ENCODE measurements at regions not wholly inside any gene's neighbourhood (a gene's known extent, or its start where the extent isn't known, plus 50 kb on each side); places are given as distances from the start of the nearest gene placed in this dataset.

DNA sequence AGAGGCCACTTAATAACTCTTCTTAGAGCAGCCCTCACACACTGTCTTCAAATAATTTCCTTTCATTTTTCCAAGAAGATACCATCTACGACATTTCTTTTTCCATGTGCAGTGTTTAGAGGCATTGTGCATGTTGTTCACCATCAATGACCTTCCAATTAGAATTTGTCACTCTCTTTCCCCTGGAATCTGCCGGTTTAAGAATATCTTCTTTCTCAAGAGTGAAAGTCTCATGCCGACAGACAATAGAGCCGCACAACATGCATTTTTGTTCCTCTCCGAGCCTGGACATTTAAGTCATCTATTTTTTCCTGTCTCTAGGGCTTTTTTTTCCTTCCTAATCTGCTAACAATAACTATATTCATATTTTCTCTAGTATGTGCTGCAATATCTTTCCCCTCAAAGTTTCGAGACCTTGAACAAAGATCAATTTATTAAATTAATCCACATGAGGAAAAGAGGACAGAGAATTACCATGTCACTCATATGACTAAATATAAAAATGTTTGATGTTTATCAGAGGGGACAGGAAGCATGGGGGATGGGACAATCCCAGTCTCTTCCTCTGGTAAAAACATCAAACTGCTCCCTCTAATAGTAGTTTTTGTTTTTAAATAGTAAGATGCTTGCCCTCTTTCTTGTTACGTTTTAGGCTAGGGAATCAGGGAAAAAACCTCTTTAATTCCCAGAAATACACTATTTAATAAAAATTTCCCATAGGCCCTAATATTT lies 893.4 kb downstream of the C6orf118 start:
- in situ Hi-C loops (cut with MboI) (no loop called here), intact Hi-C loops (cut with micrococcal nuclease) (loop anchor here (5.0 kb wide), 1 partner anchor 69 kb away; no protein-coding TSS in a partner anchor)
- Histone ChIP-seq H3K27me3 (ENCODE audit: control insufficient read depth in 2 of 2, insufficient read depth in 2 of 2, low read length in 2 of 2) (no peaks in the 10 kb centered on the region), H3K9me1 (ENCODE audit: control insufficient read depth, insufficient read depth, low read length) (no peaks in the 10 kb centered on the region), H4K20me1 (replicated peaks; ENCODE audit: control insufficient read depth, insufficient read depth, low read length) (no peaks in the 10 kb centered on the region), H3K27ac (ENCODE audit: extremely low read depth, low read depth, low read length) (peak overlapping the region; percentile 40; the same call in 1 of the 3 replicates), H3K4me3 (no peak overlapping the region), H3K9me3 (replicated peaks; ENCODE audit: control insufficient read depth, insufficient read depth, low read depth, low read length) (no peaks in the 10 kb centered on the region), H3K79me2 (ENCODE audit: control insufficient read depth, insufficient read depth, low read length) (no peaks in the 10 kb centered on the region), H3K9ac (ENCODE audit: insufficient read depth in 1 of 2, low read depth in 2 of 2, low read length in 2 of 2) (peak overlapping the region in 1 of 2 experiments; percentile 45; a peak in 1 of 4 replicates), H3K36me3 (ENCODE audit: control insufficient read depth, insufficient read depth, low read length) (no peaks in the 10 kb centered on the region), H2AFZ (ENCODE audit: low read depth, low read length) (peak overlapping the region; percentile 75), H3K4me1 (replicated peaks in 1 of 2; ENCODE audit: control insufficient read depth in 2 of 2, insufficient read depth in 2 of 2, low read length in 2 of 2) (no peaks in the 10 kb centered on the region; a peak in 1 of 5 replicates), H3K4me2 (ENCODE audit: insufficient read depth, low read length) (peak overlapping the region; percentile 28; the same call in 1 of the 2 replicates)
- no TSS peak for BruUV-seq (replicated peaks)
- TF ChIP-seq SOX6 (IDR thresholded peaks at IDR 0.05) (no peak), PKNOX1 (IDR thresholded peaks at IDR 0.05) (peak; percentile 56; the same call in 1 of the 2 replicates), ZNF134 (CRISPR knock-in tag; conservative IDR thresholded peaks at IDR 0.05) (0 out of 2 replicates have a peak, but pooled peaks have one; percentile 21), ETV1 (tag; conservative IDR thresholded peaks at IDR 0.05; ENCODE audit: low read depth) (peak; percentile 61)
- TF ChIP-seq, protein P1, sequence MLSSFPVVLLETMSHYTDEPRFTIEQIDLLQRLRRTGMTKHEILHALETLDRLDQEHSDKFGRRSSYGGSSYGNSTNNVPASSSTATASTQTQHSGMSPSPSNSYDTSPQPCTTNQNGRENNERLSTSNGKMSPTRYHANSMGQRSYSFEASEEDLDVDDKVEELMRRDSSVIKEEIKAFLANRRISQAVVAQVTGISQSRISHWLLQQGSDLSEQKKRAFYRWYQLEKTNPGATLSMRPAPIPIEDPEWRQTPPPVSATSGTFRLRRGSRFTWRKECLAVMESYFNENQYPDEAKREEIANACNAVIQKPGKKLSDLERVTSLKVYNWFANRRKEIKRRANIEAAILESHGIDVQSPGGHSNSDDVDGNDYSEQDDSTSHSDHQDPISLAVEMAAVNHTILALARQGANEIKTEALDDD (IDR thresholded peaks at IDR 0.05), result no peak
- TF ChIP-seq, protein P2, sequence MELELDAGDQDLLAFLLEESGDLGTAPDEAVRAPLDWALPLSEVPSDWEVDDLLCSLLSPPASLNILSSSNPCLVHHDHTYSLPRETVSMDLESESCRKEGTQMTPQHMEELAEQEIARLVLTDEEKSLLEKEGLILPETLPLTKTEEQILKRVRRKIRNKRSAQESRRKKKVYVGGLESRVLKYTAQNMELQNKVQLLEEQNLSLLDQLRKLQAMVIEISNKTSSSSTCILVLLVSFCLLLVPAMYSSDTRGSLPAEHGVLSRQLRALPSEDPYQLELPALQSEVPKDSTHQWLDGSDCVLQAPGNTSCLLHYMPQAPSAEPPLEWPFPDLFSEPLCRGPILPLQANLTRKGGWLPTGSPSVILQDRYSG (tag; conservative IDR thresholded peaks at IDR 0.05; ENCODE audit: low read depth), result 0 out of 2 replicates have a peak, but pooled peaks have one; percentile 20
- 0% methylated on average over 7 of the region's 7 CpGs for WGBS (ENCODE audit: insufficient coverage, low coverage, missing lambda C conversion rate)
- CTCF ChIA-PET (ENCODE audit: low intra/inter-chr PET ratio), result no interaction called here
- POLR2A ChIA-PET, result no interaction called here
- ATAC-seq, result peak; percentile 24
- DNase-seq (ENCODE audit: extremely low read depth in 1 of 4, low spot score in 3 of 4), result no peak
- no peak for FAIRE-seq

All from K562 (cell line).